NCI-H2029 treated with DMSO at 0.1 percent for 48 hours (cell line): ENCODE measurements at regions not wholly inside any gene's neighbourhood (a gene's known extent, or its start where the extent isn't known, plus 50 kb on each side); places are given as distances from the start of the nearest gene placed in this dataset.
"Not testable (repeated sequence)": the region's sequence is repeated elsewhere in the genome, so short reads cannot be mapped to it uniquely, and the experiment has no call there.

ENCODE experiments used
- DNase-seq: peaks from one replicate; lab custom pipeline; 2025; lab: John Stamatoyannopoulos, UW

DNA sequence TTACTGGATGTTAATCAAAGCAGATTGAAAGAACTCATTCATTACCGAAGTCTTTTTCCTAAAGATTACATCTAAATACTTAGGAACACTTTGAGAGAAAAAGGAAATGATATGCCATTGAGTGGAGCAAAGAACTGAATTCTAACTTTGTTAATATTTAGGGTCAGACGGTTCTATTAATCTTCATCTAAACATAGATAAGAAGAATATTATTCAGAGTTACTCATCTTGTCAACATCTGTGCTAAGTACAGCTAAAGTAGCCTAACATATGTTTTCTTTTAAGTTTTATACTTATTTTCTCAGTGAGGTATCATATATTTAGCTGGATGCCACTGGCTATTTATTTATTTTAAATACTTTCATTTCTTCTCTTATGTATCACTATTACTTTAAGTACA lies 1763.7 kb downstream of the EFNA5 start:
- no peak for DNase-seq

DNA sequence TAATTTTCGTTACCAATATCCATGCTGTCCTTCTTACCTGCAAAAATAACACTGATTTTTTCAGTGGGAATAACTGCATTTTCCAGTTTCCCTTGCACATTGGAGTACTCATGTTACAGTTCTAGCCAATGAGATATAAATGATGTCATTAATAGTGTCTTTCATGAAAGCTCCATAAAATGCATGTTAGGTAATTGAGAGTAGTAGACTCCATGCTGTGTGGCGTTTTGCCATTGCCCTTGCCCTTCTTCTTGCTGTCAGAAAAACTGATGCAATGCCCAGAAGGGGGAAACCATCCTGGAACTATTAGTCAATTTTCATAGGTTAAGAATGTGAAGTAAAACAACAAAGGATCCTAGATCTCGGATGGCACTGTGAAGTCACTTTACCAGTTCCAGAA lies 1765.3 kb downstream of the EFNA5 start:
- DNase-seq = no peak

DNA sequence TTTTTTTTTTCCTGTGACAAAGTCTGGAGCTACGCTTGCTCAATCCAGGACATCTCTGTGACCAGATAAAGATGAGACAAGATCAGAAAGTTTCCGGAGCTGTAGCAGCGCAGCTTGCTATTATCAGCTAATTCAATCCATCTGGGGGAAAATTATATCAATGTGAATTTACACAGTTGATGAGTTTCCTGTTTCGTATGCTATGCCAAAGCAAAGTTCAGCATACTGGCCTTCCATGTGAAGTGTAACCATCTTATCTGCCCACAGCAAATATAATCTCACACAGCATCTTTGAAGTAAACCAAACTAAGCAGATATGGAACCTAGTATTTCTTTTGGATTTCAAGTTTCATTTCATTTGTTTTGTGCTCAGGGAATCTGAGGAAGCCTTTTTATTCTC lies 1767.7 kb downstream of the EFNA5 start:
- no peak for DNase-seq

DNA sequence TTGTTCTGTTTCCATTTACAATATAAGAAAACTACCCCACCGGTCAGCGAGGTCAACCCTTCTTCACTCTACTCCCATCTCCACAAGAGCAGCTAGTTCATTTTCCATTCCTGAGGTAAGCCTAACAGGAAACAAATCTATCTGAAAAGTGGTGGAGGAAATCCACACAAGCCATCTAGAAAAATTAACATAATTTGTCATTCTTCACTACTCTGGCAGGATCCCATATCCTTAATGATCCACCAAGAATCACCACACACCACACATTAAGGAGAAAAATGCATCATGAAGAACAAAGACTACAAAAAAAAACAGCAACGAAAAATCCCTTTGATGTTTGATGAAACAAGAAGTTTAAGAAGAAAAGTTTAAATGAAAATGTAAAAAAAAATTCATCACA lies 1771.0 kb downstream of the EFNA5 start:
- no peak for DNase-seq

DNA sequence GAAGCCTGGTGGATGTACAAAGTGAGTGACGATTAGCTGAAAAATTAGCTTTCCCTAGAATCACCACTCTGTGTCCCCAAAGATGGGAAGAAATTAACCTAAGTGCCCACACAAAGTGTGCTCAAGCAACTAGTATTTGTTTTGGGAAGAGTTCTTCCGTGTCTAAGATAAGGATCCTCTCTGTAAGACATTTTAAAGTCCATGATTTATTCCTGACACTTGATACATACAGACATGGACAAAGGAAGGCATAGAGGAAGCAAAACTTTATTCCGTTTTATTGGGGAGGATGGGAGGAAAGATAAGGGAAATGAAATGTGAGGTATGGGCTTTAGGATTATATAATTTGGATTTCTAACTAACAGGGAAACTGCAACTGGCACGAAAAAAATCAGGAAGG lies 1772.6 kb downstream of the EFNA5 start:
- no peak for DNase-seq

DNA sequence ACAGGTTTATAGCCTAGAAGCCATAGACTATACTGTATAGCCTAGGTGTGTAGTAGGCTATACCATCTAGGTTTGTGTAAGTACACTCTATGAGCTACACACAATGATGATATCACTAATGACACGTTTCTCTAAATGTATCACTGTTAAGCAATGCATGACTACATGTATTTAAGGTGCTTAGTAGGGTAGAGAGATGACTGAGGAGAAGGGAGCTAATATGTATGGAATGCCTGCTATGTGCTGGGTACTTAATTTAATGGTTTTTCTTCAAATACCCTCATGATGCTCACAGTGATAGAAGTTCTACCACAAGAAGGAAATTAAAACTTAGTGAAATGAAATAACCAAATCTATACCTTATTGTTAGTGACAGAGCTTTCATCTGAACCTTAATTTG lies 1785.5 kb downstream of the EFNA5 start:
- no peak for DNase-seq

DNA sequence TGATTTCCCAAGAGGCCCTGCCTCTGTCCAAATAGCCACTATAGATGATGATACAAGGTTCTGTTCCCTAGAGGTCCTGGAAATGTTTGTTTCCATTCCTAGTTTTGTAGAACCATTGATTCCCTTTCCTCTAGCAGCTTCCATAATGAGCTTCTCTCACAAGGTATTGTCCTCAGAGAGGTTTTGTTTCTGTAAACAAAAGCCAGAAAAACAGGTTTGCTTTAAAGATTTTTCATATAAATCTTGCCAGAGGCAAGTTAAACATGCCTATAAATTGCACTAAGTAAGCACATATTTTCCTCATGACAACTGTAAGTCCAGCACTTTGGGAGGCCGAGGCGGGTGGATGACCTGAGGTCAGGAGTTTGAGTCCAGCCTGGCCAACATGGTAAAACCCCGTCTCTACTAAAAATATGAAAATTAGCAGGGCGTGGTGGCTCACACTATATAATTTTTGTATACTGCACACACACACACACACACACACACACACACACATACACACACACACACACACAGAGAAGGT lies 1787.7 kb downstream of the EFNA5 start:
- peak; percentile 2 for DNase-seq

DNA sequence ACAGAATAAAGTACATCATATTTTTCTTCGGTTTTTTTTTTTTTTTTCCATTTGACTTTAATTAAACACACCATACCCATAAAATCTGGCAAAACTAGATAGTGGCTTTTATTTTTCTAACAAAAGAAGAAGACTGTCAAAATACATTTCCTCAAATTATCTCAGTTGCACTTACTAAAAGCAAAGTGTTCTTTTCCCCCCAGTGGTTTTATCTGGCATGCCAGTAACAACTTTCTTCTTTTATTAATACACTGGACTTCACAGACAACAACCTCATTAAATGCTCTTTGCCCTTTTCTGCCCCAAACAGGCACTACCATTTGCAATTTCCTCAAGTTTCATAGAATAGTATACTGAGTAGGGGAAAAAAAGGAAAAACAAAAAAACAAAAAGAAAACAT lies 1792.3 kb downstream of the EFNA5 start:
- no peak for DNase-seq

DNA sequence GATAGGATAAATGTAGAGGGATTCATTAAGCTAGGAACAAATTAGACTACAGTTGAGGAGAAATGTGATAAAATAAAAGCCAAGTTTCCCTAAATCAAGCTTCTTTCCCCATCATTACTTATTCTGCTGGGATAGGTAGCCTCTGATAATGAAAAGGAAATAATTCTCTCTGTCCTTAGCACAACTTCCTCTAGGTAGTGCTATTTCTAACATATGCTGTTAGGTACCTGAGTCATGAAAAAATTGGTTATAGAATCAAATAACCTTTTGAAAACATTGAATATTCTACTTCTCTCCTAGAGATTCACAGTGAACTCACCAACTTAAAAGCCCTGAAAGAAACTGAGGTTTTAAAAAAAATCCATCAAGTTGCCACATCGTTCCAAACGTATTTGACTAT lies 1793.1 kb downstream of the EFNA5 start:
- DNase-seq = no peak

DNA sequence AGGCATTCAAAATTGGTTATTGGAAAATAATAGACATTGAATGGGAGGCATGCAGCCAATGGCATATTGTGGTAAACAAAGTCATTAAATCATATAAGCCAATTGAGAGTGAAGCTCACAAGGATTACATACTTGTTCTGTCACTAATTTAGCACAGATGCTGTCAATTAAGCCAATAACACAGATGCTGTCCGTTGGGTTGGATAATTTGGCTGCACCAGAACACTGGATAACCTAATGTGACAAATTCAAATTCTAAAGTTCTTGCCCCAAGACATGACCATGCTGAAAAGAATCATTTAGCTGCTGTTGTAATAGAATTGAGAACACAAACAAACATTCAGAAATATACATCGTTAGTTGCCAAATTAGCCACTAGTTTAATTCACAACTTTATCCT lies 1796.4 kb downstream of the EFNA5 start:
- DNase-seq = no peak

DNA sequence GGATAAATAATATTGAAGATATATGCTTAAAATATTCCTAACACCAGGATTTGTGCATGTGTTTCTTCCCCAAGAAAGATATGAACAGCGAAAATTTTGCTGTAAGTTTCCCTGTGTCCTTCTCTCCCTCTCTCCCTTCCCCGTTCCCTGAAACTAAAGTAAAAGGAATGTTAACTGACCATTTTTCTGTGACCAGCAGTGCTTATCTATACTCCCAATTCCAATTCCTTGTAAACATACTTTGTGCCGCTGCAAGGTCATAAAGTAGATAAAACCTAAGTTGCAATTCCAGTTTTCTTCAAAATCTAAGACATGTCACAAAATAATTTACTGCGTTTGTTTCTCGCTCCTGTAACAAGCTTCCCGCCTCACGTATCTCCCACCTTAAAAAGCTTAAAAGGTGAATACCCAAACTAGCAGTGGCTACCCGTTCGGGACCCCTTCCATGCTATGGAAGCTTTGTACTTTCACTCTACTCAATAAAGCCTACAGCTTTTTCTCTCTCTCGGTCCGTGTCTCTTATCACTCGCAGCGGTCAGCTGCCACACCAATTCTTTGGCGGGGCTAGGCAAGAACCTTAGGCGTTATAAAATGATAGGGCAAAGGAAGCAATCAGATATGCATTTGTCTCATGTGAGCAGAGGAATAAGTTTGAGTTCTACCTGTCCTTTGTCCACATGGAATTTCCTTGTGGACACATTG lies 1798.0 kb downstream of the EFNA5 start:
- DNase-seq = no peak

DNA sequence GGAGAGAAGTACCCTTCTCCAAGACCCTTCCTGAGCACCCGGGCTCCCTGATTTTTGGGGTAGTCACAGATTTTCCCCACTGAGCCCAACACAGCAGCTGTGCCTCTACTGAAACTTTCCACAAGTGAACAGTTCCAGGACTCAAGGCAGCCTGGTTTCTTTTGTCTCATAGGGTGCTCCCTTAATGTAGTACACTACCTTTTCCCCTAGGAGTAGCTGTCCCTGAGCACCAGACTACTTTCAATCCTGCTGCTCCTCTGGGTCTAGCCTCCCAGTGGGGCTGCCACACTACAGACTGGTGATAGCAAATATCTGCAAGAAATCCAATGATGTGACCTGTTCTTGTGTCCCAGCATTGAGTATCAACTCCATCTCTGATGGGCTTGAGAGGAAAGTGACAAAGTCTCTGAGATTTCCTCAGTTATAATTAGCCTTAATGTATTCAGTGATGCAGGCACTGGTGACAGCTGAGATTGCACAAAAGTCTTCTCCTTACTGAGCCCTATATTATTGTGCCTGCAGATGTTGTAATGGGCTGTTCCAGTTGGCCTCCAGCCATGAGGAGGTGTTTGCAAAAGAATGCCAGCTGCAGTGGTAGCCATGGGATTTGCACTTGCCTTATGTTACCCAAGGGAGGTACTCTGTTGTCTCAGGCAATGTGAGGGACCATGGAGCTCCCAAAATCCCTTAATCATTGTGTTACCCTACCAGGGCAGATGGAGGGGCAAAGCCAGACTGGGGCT lies 1802.5 kb downstream of the EFNA5 start:
- peak; percentile 1 for DNase-seq

DNA sequence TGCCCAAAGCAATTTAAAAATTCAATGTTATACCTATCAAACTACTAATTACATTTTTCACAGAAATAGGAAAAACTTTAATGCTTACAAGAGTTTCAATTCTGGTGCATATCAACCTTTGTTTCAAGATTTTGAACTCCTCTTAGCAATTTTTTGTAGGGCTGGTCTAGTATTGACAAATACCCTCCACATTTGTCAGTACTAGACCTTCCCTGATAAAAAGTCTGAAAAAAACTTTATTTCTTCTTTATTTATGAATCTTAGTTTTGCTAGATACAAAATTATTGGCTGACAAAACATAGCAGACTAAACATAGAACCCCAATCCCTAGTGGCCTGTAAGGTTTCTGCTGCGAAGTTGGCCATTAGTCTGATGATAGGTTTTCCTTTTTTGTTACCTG lies 1804.9 kb downstream of the EFNA5 start:
- no peak for DNase-seq

DNA sequence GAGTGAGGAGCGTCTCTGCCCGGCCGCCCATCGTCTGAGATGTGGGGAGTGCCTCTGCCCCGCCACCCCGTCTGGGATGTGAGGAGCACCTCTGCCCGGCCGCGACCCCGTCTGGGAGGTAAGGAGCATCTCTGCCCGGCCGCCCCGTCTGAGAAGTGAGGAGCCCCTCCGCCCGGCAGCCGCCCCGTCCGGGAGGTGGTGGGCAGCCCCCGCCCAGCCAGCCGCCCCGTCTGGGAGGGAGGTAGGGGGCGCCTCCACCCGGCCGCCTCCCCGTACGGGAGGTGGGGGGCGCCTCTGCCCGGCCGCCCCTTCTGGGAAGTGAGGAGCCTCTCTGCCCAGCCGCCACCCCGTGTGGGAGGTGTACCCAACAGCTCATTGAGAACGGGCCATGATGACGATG lies 1811.4 kb downstream of the EFNA5 start:
- DNase-seq = not testable (repeated sequence)

DNA sequence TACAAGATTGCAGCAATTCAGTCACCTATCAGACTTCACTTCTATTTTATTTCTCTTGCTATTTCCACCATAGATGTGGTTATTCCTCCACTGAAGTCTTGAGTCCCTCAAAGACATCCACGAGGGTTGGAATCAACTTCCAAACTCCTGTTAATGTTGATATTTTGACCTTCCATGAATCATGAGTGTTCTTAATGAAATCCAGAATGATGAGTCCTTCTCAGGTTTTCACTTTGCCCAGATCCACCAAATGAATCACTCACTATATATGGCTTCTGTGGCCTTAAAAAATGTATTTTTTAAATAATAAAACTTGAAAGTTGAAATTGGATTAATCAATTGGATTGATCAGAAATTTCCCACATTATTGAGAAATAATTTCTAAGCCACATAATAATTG lies 1821.0 kb downstream of the EFNA5 start:
- no peak for DNase-seq

DNA sequence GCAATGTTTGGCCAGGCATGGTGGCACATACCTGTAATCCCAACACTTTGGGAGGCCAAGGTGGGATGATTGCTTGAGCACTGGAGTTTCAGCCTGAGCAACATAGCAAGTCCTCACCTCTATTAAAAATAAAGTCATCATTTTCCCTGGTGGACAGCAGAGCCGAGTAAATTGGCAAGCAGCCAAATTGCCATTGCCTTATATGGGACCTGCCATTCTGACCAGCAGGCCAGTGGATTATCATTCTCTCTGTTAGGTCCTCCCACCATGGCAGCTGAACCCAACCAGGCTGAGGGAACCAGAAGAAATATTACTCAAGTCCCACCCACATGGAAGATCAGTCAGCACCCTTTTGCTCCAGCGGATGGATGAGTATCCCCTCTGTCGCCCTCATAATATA lies 1829.9 kb downstream of the EFNA5 start:
- no peak for DNase-seq

DNA sequence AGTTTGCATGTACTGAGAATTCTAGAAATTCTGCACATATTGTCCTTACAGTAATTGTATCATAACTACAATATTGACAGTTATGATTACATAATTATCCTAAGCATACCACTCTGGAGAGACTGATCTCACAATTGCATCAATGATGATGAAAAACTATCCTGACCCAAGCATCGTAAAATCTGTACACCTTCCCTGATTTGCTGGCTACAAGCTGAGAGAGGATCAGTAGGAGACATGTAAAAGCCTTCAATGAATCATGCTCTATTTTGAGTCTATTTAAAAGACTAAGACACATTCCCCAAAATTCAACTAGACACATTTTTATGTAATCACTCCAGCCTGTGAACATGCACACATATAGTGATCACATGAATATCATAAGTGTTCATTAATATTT lies 1833.8 kb downstream of the EFNA5 start:
- DNase-seq = no peak

DNA sequence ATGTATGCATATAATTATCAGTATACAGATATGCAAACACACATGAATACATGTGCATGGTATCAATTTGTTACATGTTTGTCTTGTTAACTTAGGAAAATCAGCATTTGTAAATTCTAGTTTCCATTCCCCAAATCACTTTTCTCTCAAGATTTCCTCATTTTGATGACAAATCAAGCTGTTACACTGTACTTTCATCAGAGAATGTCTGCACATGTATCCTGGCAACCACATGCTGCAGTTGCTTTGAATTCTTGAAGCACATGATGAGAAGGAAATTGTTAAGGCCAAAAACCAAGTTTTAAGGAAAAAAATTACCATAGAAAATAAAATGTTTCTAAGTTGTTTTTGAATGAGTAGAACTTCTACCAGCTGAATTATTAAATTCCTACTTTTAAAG lies 1834.5 kb downstream of the EFNA5 start:
- DNase-seq = no peak

DNA sequence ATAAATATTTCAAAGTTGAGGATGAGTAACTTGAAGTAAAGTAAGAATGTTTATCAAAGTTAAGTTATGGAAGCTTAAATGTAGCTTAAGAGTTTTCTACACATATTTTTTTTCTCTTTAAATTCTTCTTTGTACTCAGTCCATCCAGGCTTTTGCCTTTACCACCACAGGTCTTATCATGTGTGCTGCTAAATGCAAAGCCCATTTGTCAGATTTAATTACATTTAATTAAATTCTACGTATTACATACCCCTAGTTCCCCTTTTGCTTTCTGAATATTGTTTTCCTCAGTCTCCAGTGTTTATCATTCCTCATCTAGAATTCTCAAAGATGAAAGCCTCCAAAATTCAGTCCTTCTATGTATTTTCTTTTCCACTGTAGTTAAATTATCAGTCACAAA lies 1841.9 kb downstream of the EFNA5 start:
- DNase-seq = no peak

DNA sequence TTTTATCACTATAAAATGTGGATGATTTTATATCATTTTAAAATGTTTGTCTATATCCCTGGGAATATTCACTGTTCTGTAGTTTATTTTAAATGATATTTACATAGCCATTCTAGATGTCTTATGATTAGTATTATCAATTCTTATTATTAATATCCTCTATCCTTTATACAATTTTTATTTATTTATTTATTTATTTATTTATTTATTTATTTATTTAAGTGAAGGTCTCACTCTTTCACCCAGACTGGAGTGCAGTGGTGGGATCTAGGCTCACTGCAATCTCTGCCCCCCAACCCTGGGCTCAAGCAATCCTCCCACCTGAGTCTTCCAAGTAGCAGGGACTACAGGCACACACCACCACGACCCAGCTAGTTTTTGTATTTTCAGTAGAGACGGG lies 1848.9 kb downstream of the EFNA5 start:
- DNase-seq = no peak

DNA sequence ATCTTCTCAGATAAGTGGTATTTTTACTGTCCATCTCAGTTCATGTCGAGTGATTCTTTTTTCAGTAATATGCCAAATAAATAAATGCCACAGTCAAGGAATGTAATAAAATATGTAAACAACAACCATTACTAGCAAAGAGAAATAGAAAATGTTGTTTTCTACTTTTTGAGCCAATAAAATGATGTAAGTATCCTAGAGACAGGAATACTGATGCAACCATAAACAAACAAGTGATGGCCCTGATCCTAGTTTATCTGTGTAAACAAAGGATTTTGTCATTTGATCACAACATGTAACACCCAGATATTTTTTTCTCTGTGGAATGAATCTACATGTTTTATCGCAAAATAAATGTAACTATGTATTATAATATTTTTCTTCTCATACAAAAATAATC lies 1852.8 kb downstream of the EFNA5 start:
- DNase-seq = no peak

DNA sequence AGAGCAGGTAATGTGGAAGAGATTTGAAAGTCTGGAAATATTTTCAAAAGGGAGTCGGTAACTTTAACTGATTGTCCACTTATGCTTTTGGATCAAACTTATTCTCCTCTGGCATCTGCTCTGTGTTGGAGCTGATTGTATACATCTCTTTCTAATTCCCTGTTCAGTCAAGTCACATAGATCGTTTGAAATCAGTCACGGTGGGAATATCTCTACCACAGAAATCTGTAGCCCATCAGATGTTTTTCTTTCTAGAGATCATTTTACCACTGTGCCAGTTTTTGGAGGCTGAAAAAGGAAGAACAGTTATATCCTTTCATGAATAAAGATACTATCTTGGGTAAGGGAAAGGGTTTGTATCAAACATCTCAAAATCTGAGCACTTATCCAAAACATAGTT lies 1853.3 kb downstream of the EFNA5 start:
- DNase-seq = no peak

DNA sequence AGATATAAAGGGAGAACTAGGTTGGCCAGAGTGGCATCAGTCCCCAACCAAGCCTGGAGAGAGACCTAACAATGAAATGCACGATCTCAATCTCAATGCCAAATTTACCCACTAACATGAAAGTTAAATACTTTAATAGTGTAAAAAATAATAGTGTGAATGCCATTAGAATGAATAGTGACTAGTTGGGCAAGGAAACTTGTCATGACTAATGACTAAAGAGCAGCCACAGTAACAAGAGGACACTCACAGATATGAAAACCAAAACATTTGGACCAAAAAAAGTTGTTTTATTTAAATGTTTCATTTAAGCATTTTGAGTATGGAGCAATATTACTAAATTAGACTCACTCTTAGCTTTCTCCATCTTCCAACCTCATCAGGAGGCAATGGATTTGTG lies 1853.8 kb downstream of the EFNA5 start:
- DNase-seq = no peak

DNA sequence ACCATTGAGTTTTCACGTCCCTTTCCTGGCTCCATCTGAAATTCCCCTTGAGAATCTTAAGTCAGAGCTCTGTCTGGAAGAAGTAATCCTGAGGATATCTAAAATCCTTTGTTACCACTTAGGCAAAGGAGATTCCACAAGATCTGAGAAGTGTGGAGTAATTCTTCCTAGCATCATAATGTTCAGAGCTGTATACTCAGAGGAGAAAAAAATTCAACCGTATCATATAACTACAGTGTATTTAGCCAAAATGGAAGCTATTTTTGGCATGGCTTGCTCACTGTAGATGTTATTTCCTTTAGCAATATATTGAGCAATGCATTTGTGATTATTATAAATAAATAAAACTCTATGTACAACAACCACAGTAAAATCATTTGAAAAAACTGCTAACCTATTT lies 1858.4 kb downstream of the EFNA5 start:
- no peak for DNase-seq
